B cell (primary cell): ENCODE measurements at regions not wholly inside any gene's neighbourhood (a gene's known extent, or its start where the extent isn't known, plus 50 kb on each side); places are given as distances from the start of the nearest gene placed in this dataset.

Experiments used
- CTCF ChIP-seq: fragments of 200-600 bp; IDR thresholded peaks from one replicate; pipeline ENCODE4 v1.8.0; 2022; ENCODE audit warnings: antibody characterized with exemption, mild to moderate bottlenecking
- EZH2 ChIP-seq: IDR thresholded peaks from 2 replicates; pipeline ENCODE4 v1.6.1; 2012; ENCODE audit warnings: borderline replicate concordance, low read depth, mild to moderate bottlenecking, moderate library complexity, low read length; ENCODE audit not compliant: insufficient read depth, poor library complexity, severe bottlenecking

DNA sequence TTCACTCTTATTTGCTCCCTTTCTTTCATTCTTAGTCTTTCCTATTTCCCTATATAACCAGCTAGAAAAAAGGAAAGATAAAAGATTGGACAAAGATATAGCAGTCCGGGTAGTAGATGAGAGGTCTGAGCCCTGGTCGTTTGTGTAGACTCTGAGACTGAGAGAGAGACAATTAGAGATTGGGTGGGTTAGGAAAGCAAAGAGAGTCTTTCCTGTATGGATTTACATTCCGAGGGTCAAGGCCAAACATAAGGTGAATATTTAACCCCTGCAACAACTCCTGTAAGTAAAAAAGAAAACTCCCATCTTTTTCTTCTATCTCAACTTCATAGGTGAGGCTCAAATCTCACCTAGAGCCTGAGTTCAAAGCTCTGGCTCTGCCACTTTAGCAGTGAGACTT lies 218.0 kb upstream of the FGGY start:
- no peak for TF ChIP-seq CTCF
- TF ChIP-seq EZH2, result no peak
